ENCODE measurements at regions not wholly inside any gene's neighbourhood (a gene's known extent, or its start where the extent isn't known, plus 50 kb on each side); places are given as distances from the start of the nearest gene placed in this dataset.

- DNase-seq = no peak
Observed at GRCh38 chr3:59644479-59645402, 594.9 kb upstream of the CFAP20DC start.

- DNase-seq = no peak
Observed at GRCh38 chr3:59641169-59641899, 591.5 kb upstream of the CFAP20DC start.

GRCh38 chr3:59632760-59633573, 583.1 kb upstream of the CFAP20DC start:
- no peak for DNase-seq

- no peak for DNase-seq
Observed at GRCh38 chr3:59631482-59631881, 581.7 kb upstream of the CFAP20DC start.

- DNase-seq = no peak
Observed at GRCh38 chr3:59621037-59621436, 571.2 kb upstream of the CFAP20DC start.

GRCh38 chr3:59620325-59620724, 570.5 kb upstream of the CFAP20DC start:
- no peak for DNase-seq

- DNase-seq = no peak
Observed at GRCh38 chr3:59612444-59612715, 562.6 kb upstream of the CFAP20DC start.

- DNase-seq = no peak
Observed at GRCh38 chr3:59611649-59612443, 562.0 kb upstream of the CFAP20DC start.

GRCh38 chr3:59609657-59610348, 560.0 kb upstream of the CFAP20DC start:
- DNase-seq = no peak

GRCh38 chr3:59608356-59608755, 558.5 kb upstream of the CFAP20DC start:
- DNase-seq = no peak

- DNase-seq = no peak
Observed at GRCh38 chr3:59607656-59608055, 557.8 kb upstream of the CFAP20DC start.

GRCh38 chr3:59606638-59607266, 556.9 kb upstream of the CFAP20DC start:
- no peak for DNase-seq

- no peak for DNase-seq
Observed at GRCh38 chr3:59605944-59606534, 556.2 kb upstream of the CFAP20DC start.

- no peak for DNase-seq
Observed at GRCh38 chr3:59605318-59605717, 555.5 kb upstream of the CFAP20DC start.

GRCh38 chr3:59601486-59601885, 551.7 kb upstream of the CFAP20DC start:
- DNase-seq = no peak

GRCh38 chr3:59600631-59601030, 550.8 kb upstream of the CFAP20DC start:
- DNase-seq = no peak

- no peak for DNase-seq
Observed at GRCh38 chr3:59596741-59597140, 546.9 kb upstream of the CFAP20DC start.

- no peak for DNase-seq
Observed at GRCh38 chr3:59595830-59596229, 546.0 kb upstream of the CFAP20DC start.

- no peak for DNase-seq
Observed at GRCh38 chr3:59593380-59593779, 543.6 kb upstream of the CFAP20DC start.

GRCh38 chr3:59580996-59581395, 531.2 kb upstream of the CFAP20DC start:
- no peak for DNase-seq

GRCh38 chr3:59580499-59580898, 530.7 kb upstream of the CFAP20DC start:
- DNase-seq = no peak

All from inflammatory macrophage (primary cell).